Memory B cell (primary cell): ENCODE measurements at regions not wholly inside any gene's neighbourhood (a gene's known extent, or its start where the extent isn't known, plus 50 kb on each side); places are given as distances from the start of the nearest gene placed in this dataset.

Source experiments
- ATAC-seq: fragments of 150-1000 bp; cut with Tn5 transposase; 2 replicates; pipeline ENCODE4 v1.10.0; 2021; ENCODE audit warnings: low read depth, mild to moderate bottlenecking, moderate library complexity
- DNase-seq, 2 donors: peaks; one replicate each; pipeline ENCODE4 v3.0.0; 2022; ENCODE audit warnings: low spot score in 2 of 2
- H3K27ac Mint-ChIP-seq: one replicate; pipeline ENCODE4 v1.8.0; 2022; ENCODE audit warnings: mild to moderate bottlenecking, moderate library complexity, mixed read lengths
- H3K27me3 Mint-ChIP-seq: one replicate; pipeline ENCODE4 v1.8.0; 2022; ENCODE audit warnings: mixed read lengths
- H3K36me3 Mint-ChIP-seq: one replicate; pipeline ENCODE4 v1.8.0; 2022; ENCODE audit warnings: mild to moderate bottlenecking, mixed read lengths
- H3K4me1 Mint-ChIP-seq: one replicate; pipeline ENCODE4 v1.8.0; 2022; ENCODE audit warnings: mixed read lengths
- H3K4me3 Mint-ChIP-seq: one replicate; pipeline ENCODE4 v1.8.0; 2022; ENCODE audit warnings: mild to moderate bottlenecking, moderate library complexity, mixed read lengths
- H3K9me3 Mint-ChIP-seq: one replicate; pipeline ENCODE4 v1.8.0; 2022; ENCODE audit warnings: mixed read lengths

- H3K27me3 Mint-ChIP-seq = no peaks in the 10 kb centered on the region
- no peak overlapping the region for H3K4me3 Mint-ChIP-seq
- DNase-seq (no peak), ATAC-seq (no peak)
- no peak overlapping the region for H3K27ac Mint-ChIP-seq
- H3K4me1 Mint-ChIP-seq = peaks cover 16% of the 10 kb centered on the region
- no peaks in the 10 kb centered on the region for H3K9me3 Mint-ChIP-seq
- peaks cover 21% of the 10 kb centered on the region for H3K36me3 Mint-ChIP-seq
Observed at GRCh38 chr12:94755598-94755997, 105.2 kb upstream of the TMCC3 start.

GRCh38 chr12:94754653-94755052 lies 104.3 kb upstream of the TMCC3 start:
- no peaks in the 10 kb centered on the region for H3K9me3 Mint-ChIP-seq
- H3K4me1 Mint-ChIP-seq = peaks cover 16% of the 10 kb centered on the region
- H3K4me3 Mint-ChIP-seq = no peak overlapping the region
- ATAC-seq (no peak), DNase-seq (no peak)
- H3K27me3 Mint-ChIP-seq = no peaks in the 10 kb centered on the region
- H3K27ac Mint-ChIP-seq = no peak overlapping the region
- peaks cover 21% of the 10 kb centered on the region for H3K36me3 Mint-ChIP-seq

- no peaks in the 10 kb centered on the region for H3K9me3 Mint-ChIP-seq
- no peak overlapping the region for H3K27ac Mint-ChIP-seq
- no peak overlapping the region for H3K4me3 Mint-ChIP-seq
- no peak for ATAC-seq
- H3K4me1 Mint-ChIP-seq = peaks cover 13% of the 10 kb centered on the region
- peaks cover 24% of the 10 kb centered on the region for H3K36me3 Mint-ChIP-seq
- DNase-seq = no peak
- H3K27me3 Mint-ChIP-seq = no peaks in the 10 kb centered on the region
Observed at GRCh38 chr12:94753036-94753679, 102.8 kb upstream of the TMCC3 start.

GRCh38 chr12:94750864-94751263 lies 100.5 kb upstream of the TMCC3 start:
- Mint-ChIP-seq H3K27ac (no peak overlapping the region), H3K9me3 (no peaks in the 10 kb centered on the region), H3K4me1 (peaks cover 10% of the 10 kb centered on the region), H3K36me3 (peaks cover 19% of the 10 kb centered on the region), H3K27me3 (no peaks in the 10 kb centered on the region), H3K4me3 (no peak overlapping the region)
- no peak for DNase-seq
- ATAC-seq = no peak

- Mint-ChIP-seq H3K4me3 (no peak overlapping the region), H3K4me1 (peaks cover 10% of the 10 kb centered on the region), H3K27me3 (no peaks in the 10 kb centered on the region), H3K9me3 (no peaks in the 10 kb centered on the region), H3K36me3 (peaks cover 18% of the 10 kb centered on the region), H3K27ac (no peak overlapping the region)
- no peak for ATAC-seq
- DNase-seq = no peak
Observed at GRCh38 chr12:94749890-94750289, 99.5 kb upstream of the TMCC3 start.

- H3K27me3 Mint-ChIP-seq = no peaks in the 10 kb centered on the region
- H3K36me3 Mint-ChIP-seq = peaks cover 16% of the 10 kb centered on the region
- DNase-seq (no peak), ATAC-seq (no peak)
- H3K9me3 Mint-ChIP-seq = no peaks in the 10 kb centered on the region
- H3K27ac Mint-ChIP-seq = no peak overlapping the region
- H3K4me3 Mint-ChIP-seq = no peak overlapping the region
- H3K4me1 Mint-ChIP-seq = peaks cover 13% of the 10 kb centered on the region
Observed at GRCh38 chr12:94749455-94749854, 99.1 kb upstream of the TMCC3 start.

- Mint-ChIP-seq H3K27me3 (no peaks in the 10 kb centered on the region), H3K4me3 (no peak overlapping the region), H3K9me3 (no peaks in the 10 kb centered on the region), H3K36me3 (peaks cover 16% of the 10 kb centered on the region), H3K4me1 (peaks cover 16% of the 10 kb centered on the region), H3K27ac (no peak overlapping the region)
- ATAC-seq (no peak), DNase-seq (no peak)
Observed at GRCh38 chr12:94748726-94749421, 98.5 kb upstream of the TMCC3 start.

- no peak overlapping the region for H3K4me3 Mint-ChIP-seq
- H3K27ac Mint-ChIP-seq = no peak overlapping the region
Observed at GRCh38 chr12:94745562-94745961, 95.2 kb upstream of the TMCC3 start.

GRCh38 chr12:94743174-94743573 lies 92.8 kb upstream of the TMCC3 start:
- ATAC-seq (no peak), DNase-seq (no peak)
- Mint-ChIP-seq H3K9me3 (no peaks in the 10 kb centered on the region), H3K27me3 (no peaks in the 10 kb centered on the region), H3K4me3 (no peak overlapping the region), H3K36me3 (peaks cover 10% of the 10 kb centered on the region), H3K4me1 (peaks cover 12% of the 10 kb centered on the region), H3K27ac (no peak overlapping the region)

More at GRCh38 chr12:94745562-94745961, 95.2 kb upstream of the TMCC3 start:
- no peaks in the 10 kb centered on the region for H3K27me3 Mint-ChIP-seq
- peaks cover 8% of the 10 kb centered on the region for H3K36me3 Mint-ChIP-seq
- H3K9me3 Mint-ChIP-seq = no peaks in the 10 kb centered on the region
- ATAC-seq = no peak
- peaks cover 8% of the 10 kb centered on the region for H3K4me1 Mint-ChIP-seq
- DNase-seq = no peak

- peaks cover 11% of the 10 kb centered on the region for H3K36me3 Mint-ChIP-seq
- no peak for DNase-seq
- ATAC-seq = no peak
- H3K27me3 Mint-ChIP-seq = no peaks in the 10 kb centered on the region
- H3K4me1 Mint-ChIP-seq = peaks cover 16% of the 10 kb centered on the region
- no peak overlapping the region for H3K4me3 Mint-ChIP-seq
- H3K27ac Mint-ChIP-seq = no peak overlapping the region
- H3K9me3 Mint-ChIP-seq = no peaks in the 10 kb centered on the region
Observed at GRCh38 chr12:94740601-94741362, 90.4 kb upstream of the TMCC3 start.

GRCh38 chr12:94736820-94737219 lies 86.5 kb upstream of the TMCC3 start:
- DNase-seq = no peak
- no peak for ATAC-seq
- peaks cover 17% of the 10 kb centered on the region for H3K4me1 Mint-ChIP-seq
- no peak overlapping the region for H3K27ac Mint-ChIP-seq
- H3K4me3 Mint-ChIP-seq = no peak overlapping the region
- peaks cover 13% of the 10 kb centered on the region for H3K36me3 Mint-ChIP-seq
- no peaks in the 10 kb centered on the region for H3K9me3 Mint-ChIP-seq
- H3K27me3 Mint-ChIP-seq = no peaks in the 10 kb centered on the region

- Mint-ChIP-seq H3K27ac (no peak overlapping the region), H3K9me3 (no peaks in the 10 kb centered on the region), H3K27me3 (no peaks in the 10 kb centered on the region), H3K4me3 (no peak overlapping the region), H3K36me3 (peaks cover 12% of the 10 kb centered on the region), H3K4me1 (peaks cover 15% of the 10 kb centered on the region)
- DNase-seq (no peak), ATAC-seq (no peak)
Observed at GRCh38 chr12:94736004-94736403, 85.6 kb upstream of the TMCC3 start.

- peaks cover 12% of the 10 kb centered on the region for H3K36me3 Mint-ChIP-seq
- DNase-seq (no peak), ATAC-seq (no peak)
- H3K4me3 Mint-ChIP-seq = no peak overlapping the region
- H3K9me3 Mint-ChIP-seq = peaks cover 3% of the 10 kb centered on the region
- H3K27me3 Mint-ChIP-seq = no peaks in the 10 kb centered on the region
- H3K27ac Mint-ChIP-seq = no peak overlapping the region
- peaks cover 17% of the 10 kb centered on the region for H3K4me1 Mint-ChIP-seq
Observed at GRCh38 chr12:94733727-94734126, 83.4 kb upstream of the TMCC3 start.

GRCh38 chr12:94732367-94732990 lies 82.1 kb upstream of the TMCC3 start:
- Mint-ChIP-seq H3K4me3 (no peak overlapping the region), H3K27ac (no peak overlapping the region), H3K27me3 (peaks cover 2% of the 10 kb centered on the region), H3K9me3 (peaks cover 6% of the 10 kb centered on the region), H3K36me3 (peaks cover 15% of the 10 kb centered on the region), H3K4me1 (peaks cover 20% of the 10 kb centered on the region)
- DNase-seq (no peak), ATAC-seq (no peak)
